Astrocyte (in vitro differentiated cells and primary cell): ENCODE measurements at regions not wholly inside any gene's neighbourhood (a gene's known extent, or its start where the extent isn't known, plus 50 kb on each side); places are given as distances from the start of the nearest gene placed in this dataset.
A peak's percentile ranks its signal among the peaks of the same experiment; 100 is the strongest.
"Not testable (repeated sequence)": the region's sequence is repeated elsewhere in the genome, so short reads cannot be mapped to it uniquely, and the experiment has no call there.

Experiments
- DNase-seq: peaks from one replicate; pipeline ENCODE4 v3.0.0-alpha.2; 2010; ENCODE audit warnings: low read depth
- FAIRE-seq: peaks from 2 replicates; lab custom pipeline; 2011; peaks lifted over from hg19 to GRCh38; lab: Jason Lieb, UNC
- H2AFZ ChIP-seq: 2 replicates; pipeline ENCODE4 v1.6.0; 2012; ENCODE audit warnings: low read depth, low read length, inconsistent platforms
- H3K27ac ChIP-seq: 2 replicates; pipeline ENCODE4 v1.5.1; 2011; ENCODE audit warnings: low read depth, low read length, inconsistent platforms
- H3K27me3 ChIP-seq: 2 replicates; pipeline ENCODE4 v1.6.0; 2011; ENCODE audit warnings: low read length, inconsistent platforms; ENCODE audit not compliant: insufficient read depth
- H3K36me3 ChIP-seq: 2 replicates; pipeline ENCODE4 v1.5.1; 2011; ENCODE audit warnings: low read length, inconsistent platforms; ENCODE audit not compliant: insufficient read depth
- H3K4me1 ChIP-seq: 2 replicates; pipeline ENCODE4 v1.5.1; 2011; ENCODE audit warnings: low read length, inconsistent platforms; ENCODE audit not compliant: insufficient read depth
- H3K4me2 ChIP-seq: 2 replicates; pipeline ENCODE4 v1.6.0; 2012; ENCODE audit warnings: low read length, inconsistent platforms
- H3K4me3 ChIP-seq: 2 replicates; pipeline ENCODE4 v1.5.1; 2011; ENCODE audit warnings: low read depth, mild to moderate bottlenecking, low read length, inconsistent platforms; ENCODE audit not compliant: insufficient read depth
- H3K79me2 ChIP-seq: 2 replicates; pipeline ENCODE4 v1.6.0; 2012; ENCODE audit warnings: mild to moderate bottlenecking, low read length, inconsistent platforms; ENCODE audit not compliant: insufficient read depth
- H3K9ac ChIP-seq: 2 replicates; pipeline ENCODE4 v1.6.0; 2012; ENCODE audit warnings: mild to moderate bottlenecking, low read length, inconsistent platforms
- H3K9me3 ChIP-seq: 2 replicates; pipeline ENCODE4 v1.5.1; 2012; ENCODE audit warnings: low read depth, mild to moderate bottlenecking, low read length, inconsistent platforms; ENCODE audit not compliant: insufficient read depth
- H4K20me1 ChIP-seq: 2 replicates; pipeline ENCODE4 v1.6.0; 2012; ENCODE audit warnings: low read length, inconsistent platforms; ENCODE audit not compliant: insufficient read depth
- H3K27ac Mint-ChIP-seq: one replicate; pipeline ENCODE4 v1.8.0; 2021; ENCODE audit warnings: mild to moderate bottlenecking, mixed read lengths; ENCODE audit not compliant: unreplicated experiment
- H3K27me3 Mint-ChIP-seq: one replicate; pipeline ENCODE4 v1.8.0; 2021; ENCODE audit warnings: low read depth, mixed read lengths; ENCODE audit not compliant: unreplicated experiment
- H3K36me3 Mint-ChIP-seq: one replicate; pipeline ENCODE4 v1.8.0; 2021; ENCODE audit warnings: low read depth, mixed read lengths; ENCODE audit not compliant: unreplicated experiment
- H3K4me1 Mint-ChIP-seq: one replicate; pipeline ENCODE4 v1.8.0; 2021; ENCODE audit warnings: low read depth, mixed read lengths; ENCODE audit not compliant: unreplicated experiment
- H3K4me3 Mint-ChIP-seq: one replicate; pipeline ENCODE4 v1.8.0; 2021; ENCODE audit warnings: mild to moderate bottlenecking, moderate library complexity, mixed read lengths; ENCODE audit not compliant: unreplicated experiment
- H3K9me3 Mint-ChIP-seq: one replicate; pipeline ENCODE4 v1.8.0; 2021; ENCODE audit warnings: mild to moderate bottlenecking, mixed read lengths; ENCODE audit not compliant: unreplicated experiment

DNA sequence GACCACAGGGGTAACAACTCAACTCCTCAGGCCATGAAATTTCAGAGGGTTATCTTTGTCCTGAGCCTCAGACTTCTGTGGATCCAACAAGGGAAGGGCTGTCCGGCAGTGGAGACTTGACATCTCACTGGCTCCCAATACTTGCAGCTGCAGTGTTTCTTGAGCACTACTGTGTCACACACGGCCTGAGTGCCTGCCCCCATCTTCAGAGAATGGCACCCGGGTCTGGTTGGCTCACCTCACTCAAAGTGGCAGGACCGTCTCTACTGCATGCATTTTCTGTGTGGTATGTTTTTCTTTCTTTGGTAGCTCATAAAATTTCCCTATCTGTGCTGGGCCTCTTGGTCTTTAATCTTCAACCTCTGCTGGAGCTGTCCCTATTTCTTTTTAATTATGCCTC lies 193.2 kb upstream of the PLGLB2 start:
- not testable (repeated sequence) for H3K27me3 ChIP-seq, H4K20me1 ChIP-seq, H3K4me1 ChIP-seq, H3K36me3 Mint-ChIP-seq, H3K4me3 ChIP-seq, H3K36me3 ChIP-seq, FAIRE-seq, H3K27ac Mint-ChIP-seq, H3K9me3 Mint-ChIP-seq, H3K27ac ChIP-seq, H3K9me3 ChIP-seq, H2AFZ ChIP-seq, H3K9ac ChIP-seq, H3K4me2 ChIP-seq, H3K27me3 Mint-ChIP-seq, DNase-seq, H3K79me2 ChIP-seq, H3K4me3 Mint-ChIP-seq, H3K4me1 Mint-ChIP-seq

DNA sequence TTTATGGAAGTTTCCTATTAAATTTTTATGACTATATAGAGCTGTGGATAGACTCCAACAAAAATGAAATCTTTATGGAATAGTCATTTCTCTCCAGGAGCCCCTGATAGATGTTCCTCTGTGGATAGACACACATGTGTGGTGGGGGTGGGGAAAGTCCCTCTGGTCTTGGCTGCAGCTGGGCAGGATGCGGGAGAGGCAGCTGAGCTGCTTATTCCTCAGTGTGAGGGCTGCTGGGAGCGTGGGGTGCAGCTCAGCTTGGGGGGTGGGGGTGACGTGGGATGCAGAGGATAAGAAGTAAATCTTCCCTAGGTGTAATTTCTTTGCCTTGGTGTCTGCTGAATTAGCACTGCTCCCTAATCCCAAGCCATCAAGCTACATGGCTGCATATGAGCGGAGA lies 192.8 kb upstream of the PLGLB2 start:
- not testable (repeated sequence) for H3K9me3 Mint-ChIP-seq, H3K4me1 ChIP-seq, H3K9ac ChIP-seq, H3K79me2 ChIP-seq, H3K27me3 Mint-ChIP-seq, H4K20me1 ChIP-seq, H3K36me3 ChIP-seq, H3K27me3 ChIP-seq, DNase-seq, H2AFZ ChIP-seq, H3K4me2 ChIP-seq, H3K9me3 ChIP-seq, FAIRE-seq, H3K4me3 Mint-ChIP-seq, H3K4me1 Mint-ChIP-seq, H3K36me3 Mint-ChIP-seq, H3K4me3 ChIP-seq, H3K27ac Mint-ChIP-seq, H3K27ac ChIP-seq

DNA sequence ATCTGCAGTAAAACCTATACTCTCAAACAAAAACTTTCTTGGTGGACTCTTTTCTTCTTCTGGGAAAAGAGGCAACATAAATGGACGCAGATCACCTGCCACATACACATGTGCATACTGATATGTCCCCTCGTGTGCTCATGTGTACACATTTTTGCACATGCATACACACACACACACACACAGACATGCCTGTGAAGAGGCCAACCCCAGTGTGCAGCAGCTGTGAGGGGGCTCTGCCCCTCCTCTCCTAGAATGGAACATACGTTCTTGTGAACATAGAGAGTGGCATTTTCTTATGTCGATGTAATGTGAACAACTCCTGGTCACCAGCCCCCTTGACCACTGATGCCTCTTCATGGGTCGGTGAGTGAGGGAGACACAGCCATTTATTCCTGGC lies 188.9 kb upstream of the PLGLB2 start:
- DNase-seq, H3K36me3 ChIP-seq, H3K4me3 ChIP-seq: not testable (repeated sequence)

DNA sequence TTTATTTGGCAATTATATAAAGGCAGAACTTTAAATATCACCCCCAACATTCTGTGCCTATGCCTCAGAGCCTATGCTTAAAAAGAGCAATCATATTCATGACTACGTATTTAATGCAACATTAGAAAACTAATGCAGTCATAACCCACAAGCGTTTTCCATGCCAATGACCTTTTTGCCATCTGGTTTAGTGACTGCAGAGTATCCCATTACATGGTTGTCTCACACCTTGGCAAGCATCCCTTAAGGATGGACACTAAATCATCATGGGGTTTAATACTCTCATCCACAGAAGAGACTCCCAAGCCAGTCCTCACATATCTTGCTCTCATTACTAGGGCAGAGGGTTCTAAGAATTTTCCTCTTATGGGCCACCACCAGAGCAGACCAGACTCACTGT lies 188.2 kb upstream of the PLGLB2 start:
- not testable (repeated sequence) for H2AFZ ChIP-seq, H3K4me1 Mint-ChIP-seq, H3K4me3 Mint-ChIP-seq, H3K9me3 ChIP-seq, H3K4me2 ChIP-seq, H3K4me1 ChIP-seq, H3K79me2 ChIP-seq, H3K9ac ChIP-seq, H3K27ac ChIP-seq, H3K27me3 Mint-ChIP-seq, H4K20me1 ChIP-seq, H3K9me3 Mint-ChIP-seq, DNase-seq, H3K36me3 Mint-ChIP-seq, FAIRE-seq, H3K4me3 ChIP-seq, H3K27ac Mint-ChIP-seq, H3K36me3 ChIP-seq, H3K27me3 ChIP-seq

More for the DNA sequence above, 188.9 kb upstream of the PLGLB2 start:
- not testable (repeated sequence) for H3K9ac ChIP-seq, H2AFZ ChIP-seq, H3K36me3 Mint-ChIP-seq, H3K79me2 ChIP-seq, H3K27ac Mint-ChIP-seq, H3K9me3 Mint-ChIP-seq, H3K27me3 Mint-ChIP-seq, H3K4me1 Mint-ChIP-seq, FAIRE-seq, H3K27ac ChIP-seq, H4K20me1 ChIP-seq, H3K9me3 ChIP-seq, H3K27me3 ChIP-seq, H3K4me1 ChIP-seq, H3K4me3 Mint-ChIP-seq, H3K4me2 ChIP-seq

DNA sequence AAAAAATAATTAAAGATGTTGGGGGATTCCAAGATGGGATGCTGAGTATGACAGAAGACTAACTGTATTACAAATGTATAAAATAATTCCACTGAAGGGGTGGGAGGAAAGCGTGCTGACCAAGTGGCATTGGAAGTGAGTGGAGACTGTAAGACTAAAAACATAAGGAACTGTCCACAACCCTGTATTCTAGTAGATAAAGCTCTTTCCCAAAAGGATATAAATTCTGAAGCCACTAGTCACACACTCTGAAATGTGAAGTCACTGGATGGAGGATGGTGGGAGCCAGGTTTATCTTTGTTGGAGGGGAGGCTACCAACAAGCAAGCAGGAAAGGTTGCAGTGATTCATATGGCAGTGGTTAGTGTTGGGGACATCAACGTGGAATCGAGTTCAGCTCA lies 182.8 kb upstream of the PLGLB2 start:
- not testable (repeated sequence) for H3K27me3 ChIP-seq, H3K9me3 Mint-ChIP-seq, FAIRE-seq, H3K9me3 ChIP-seq, H3K36me3 ChIP-seq, H3K9ac ChIP-seq, H3K36me3 Mint-ChIP-seq, H3K4me2 ChIP-seq, H3K27ac ChIP-seq, H3K4me1 Mint-ChIP-seq, H4K20me1 ChIP-seq, H3K4me3 ChIP-seq, H3K4me1 ChIP-seq, H3K79me2 ChIP-seq, H3K27me3 Mint-ChIP-seq, H3K4me3 Mint-ChIP-seq, H2AFZ ChIP-seq
- peak; percentile 11 for DNase-seq
- H3K27ac Mint-ChIP-seq = peak overlapping the region; percentile 69

DNA sequence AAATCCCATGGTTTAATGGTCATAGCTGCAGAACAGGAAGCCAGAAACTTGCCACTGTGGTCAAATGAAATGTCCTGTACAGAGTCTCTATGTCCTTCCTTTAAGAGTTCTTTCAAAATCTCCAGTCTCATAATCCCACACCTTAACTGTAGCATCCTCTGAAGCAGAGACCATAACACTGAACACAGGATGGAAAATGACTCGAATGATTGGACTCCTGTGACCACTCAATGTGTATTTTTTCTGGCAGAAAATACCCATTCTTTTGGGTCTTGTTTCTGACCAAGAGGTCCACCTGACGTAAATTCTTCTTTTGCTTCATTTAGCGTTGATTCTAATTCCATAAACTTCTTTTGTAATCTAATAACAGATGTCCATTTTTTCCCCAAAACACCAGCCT lies 181.4 kb upstream of the PLGLB2 start:
- not testable (repeated sequence) for H3K27me3 ChIP-seq, H3K4me3 ChIP-seq, H3K9ac ChIP-seq, H2AFZ ChIP-seq, H3K9me3 Mint-ChIP-seq, H3K79me2 ChIP-seq, H3K4me1 Mint-ChIP-seq, H3K36me3 Mint-ChIP-seq, H4K20me1 ChIP-seq, FAIRE-seq, H3K36me3 ChIP-seq, H3K4me3 Mint-ChIP-seq, H3K4me2 ChIP-seq, H3K9me3 ChIP-seq, H3K27ac ChIP-seq, H3K4me1 ChIP-seq, H3K27me3 Mint-ChIP-seq, H3K27ac Mint-ChIP-seq
- peak; percentile 16 for DNase-seq
